Panc1 (cell line): ENCODE measurements at regions not wholly inside any gene's neighbourhood (a gene's known extent, or its start where the extent isn't known, plus 50 kb on each side); places are given as distances from the start of the nearest gene placed in this dataset.

ENCODE experiments used
- ATAC-seq: fragments of 200-7000 bp; cut with Tn5 transposase; 2 replicates; pipeline ENCODE4 v1.9.1; 2020; ENCODE audit warnings: mild to moderate bottlenecking, moderate library complexity
- BruUV-seq: library from RNA; stranded (reverse); fragments of 400-500 nt; replicated peaks from 2 replicates; lab custom pipeline; 2021; lab: Mats Ljungman, UMichigan
- CTCF ChIA-PET: fragments of 300-600 bp; sonication (Branson Sonifier 250); formaldehyde crosslinking; loops from one replicate; lab custom pipeline; 2022; ENCODE audit warnings: antibody characterized with exemption; lab: Charles Lee
- POLR2A ChIA-PET: fragments of 300-600 bp; sonication (Branson Sonifier 250); formaldehyde crosslinking; loops from one replicate; lab custom pipeline; 2022; ENCODE audit warnings: antibody characterized with exemption; lab: Charles Lee
- DNase-seq: peaks from one replicate; pipeline ENCODE4 v3.0.0-alpha.2; 2010; ENCODE audit warnings: low read depth, low spot score
- H3K27ac ChIP-seq: 2 replicates; pipeline ENCODE4 v1.5.1; 2011; ENCODE audit warnings: mild to moderate bottlenecking, low read length, inconsistent platforms
- H3K27me3 ChIP-seq: fragments of 200-500 bp; sonication (Bioruptor generic); 2 replicates; pipeline ENCODE4 v1.6.0; 2014; ENCODE audit warnings: low read length, inconsistent platforms; ENCODE audit not compliant: control insufficient read depth, insufficient read depth
- H3K36me3 ChIP-seq: fragments of 200-500 bp; sonication (Bioruptor generic); 2 replicates; pipeline ENCODE4 v1.5.1; 2014; ENCODE audit warnings: inconsistent platforms, mild to moderate bottlenecking, low read length, moderate library complexity; ENCODE audit not compliant: control insufficient read depth, insufficient read depth
- H3K4me1 ChIP-seq: 2 replicates; pipeline ENCODE4 v1.5.1; 2011; ENCODE audit warnings: inconsistent platforms, mild to moderate bottlenecking, low read length, moderate library complexity; ENCODE audit not compliant: control insufficient read depth, insufficient read depth
- H3K4me3 ChIP-seq, 2 experiments: 2 replicates each; pipeline ENCODE4 v1.5.1; 2011 to 2012; ENCODE audit warnings: low read depth in 2 of 2, low read length in 2 of 2, mild to moderate bottlenecking in 2 of 2, inconsistent platforms in 1 of 2, moderate library complexity in 1 of 2
- H3K9me3 ChIP-seq: fragments of 200-500 bp; sonication (Bioruptor generic); 2 replicates; pipeline ENCODE4 v1.5.1; 2014; ENCODE audit warnings: low read depth, mild to moderate bottlenecking, inconsistent platforms, low read length, moderate library complexity; ENCODE audit not compliant: control insufficient read depth, insufficient read depth
- POLR2AphosphoS5 ChIP-seq: IDR thresholded peaks from 2 replicates; pipeline ENCODE4 v1.6.1; 2012; ENCODE audit warnings: mild to moderate bottlenecking, low read depth, low read length, moderate library complexity
- TCF7L2 ChIP-seq: IDR thresholded peaks from 2 replicates; pipeline ENCODE4 v1.6.1; 2011; ENCODE audit warnings: mild to moderate bottlenecking, low read depth, low read length, inconsistent platforms
- in situ Hi-C: cut with HindIII; loops from 2 replicates; pipeline ENCODE4 v1.10.0; 2016; ENCODE audit warnings: low sequenced_read_pairs, low pct_unique_long_range_greater_than_20kb
- intact Hi-C: fragments of 100-400 bp; cut with micrococcal nuclease; formaldehyde crosslinking; loops from one replicate; pipeline ENCODE4 v1.10.0; 2022; ENCODE audit not compliant: unreplicated experiment
- TF ChIP-seq, protein P1 (sequence below): fragments of 450-650 bp; IDR thresholded peaks from 2 replicates; pipeline ENCODE4 v1.5.1; 2017; ENCODE audit warnings: mild to moderate bottlenecking
- TF ChIP-seq, protein P2 (sequence below), 2 experiments: IDR thresholded peaks; 2 replicates each; pipeline ENCODE4 v1.6.1; 2011 to 2012; ENCODE audit warnings: low read depth in 2 of 2, control low read depth in 1 of 2, low read length in 1 of 2, mild to moderate bottlenecking in 1 of 2, moderate library complexity in 1 of 2; ENCODE audit not compliant: insufficient read depth in 1 of 2

DNA sequence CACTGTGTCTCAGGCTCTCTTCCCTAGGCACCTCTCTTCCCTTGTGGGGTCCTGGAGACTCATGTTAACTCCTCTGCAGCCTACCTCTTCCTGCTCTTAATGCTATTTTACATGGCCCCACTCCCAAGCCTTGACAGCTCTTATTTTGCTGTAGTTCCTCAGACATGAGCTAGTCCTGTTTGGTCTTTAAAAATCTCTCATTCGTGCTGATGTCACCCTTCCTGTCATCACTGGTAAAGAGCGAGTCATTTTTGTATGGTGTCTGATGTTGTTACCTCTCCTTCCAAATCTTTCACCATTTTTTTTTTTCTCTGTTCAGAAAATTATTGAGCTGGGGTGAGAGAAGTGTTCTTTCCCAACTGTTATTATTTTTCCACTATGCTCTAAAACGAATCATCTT lies 84.8 kb upstream of the ZBED5 start:
- H3K9me3 ChIP-seq: no peaks in the 10 kb centered on the region
- DNase-seq (no peak), ATAC-seq (no peak)
- no peak overlapping the region for H3K27ac ChIP-seq
- H3K4me1 ChIP-seq: no peaks in the 10 kb centered on the region
- in situ Hi-C loops: no loop called here
- H3K36me3 ChIP-seq: no peaks in the 10 kb centered on the region
- BruUV-seq: no TSS peak
- TF ChIP-seq, protein P1, sequence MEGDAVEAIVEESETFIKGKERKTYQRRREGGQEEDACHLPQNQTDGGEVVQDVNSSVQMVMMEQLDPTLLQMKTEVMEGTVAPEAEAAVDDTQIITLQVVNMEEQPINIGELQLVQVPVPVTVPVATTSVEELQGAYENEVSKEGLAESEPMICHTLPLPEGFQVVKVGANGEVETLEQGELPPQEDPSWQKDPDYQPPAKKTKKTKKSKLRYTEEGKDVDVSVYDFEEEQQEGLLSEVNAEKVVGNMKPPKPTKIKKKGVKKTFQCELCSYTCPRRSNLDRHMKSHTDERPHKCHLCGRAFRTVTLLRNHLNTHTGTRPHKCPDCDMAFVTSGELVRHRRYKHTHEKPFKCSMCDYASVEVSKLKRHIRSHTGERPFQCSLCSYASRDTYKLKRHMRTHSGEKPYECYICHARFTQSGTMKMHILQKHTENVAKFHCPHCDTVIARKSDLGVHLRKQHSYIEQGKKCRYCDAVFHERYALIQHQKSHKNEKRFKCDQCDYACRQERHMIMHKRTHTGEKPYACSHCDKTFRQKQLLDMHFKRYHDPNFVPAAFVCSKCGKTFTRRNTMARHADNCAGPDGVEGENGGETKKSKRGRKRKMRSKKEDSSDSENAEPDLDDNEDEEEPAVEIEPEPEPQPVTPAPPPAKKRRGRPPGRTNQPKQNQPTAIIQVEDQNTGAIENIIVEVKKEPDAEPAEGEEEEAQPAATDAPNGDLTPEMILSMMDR: no peak
- TF ChIP-seq POLR2AphosphoS5 (no peak), TCF7L2 (no peak)
- TF ChIP-seq, protein P2, sequence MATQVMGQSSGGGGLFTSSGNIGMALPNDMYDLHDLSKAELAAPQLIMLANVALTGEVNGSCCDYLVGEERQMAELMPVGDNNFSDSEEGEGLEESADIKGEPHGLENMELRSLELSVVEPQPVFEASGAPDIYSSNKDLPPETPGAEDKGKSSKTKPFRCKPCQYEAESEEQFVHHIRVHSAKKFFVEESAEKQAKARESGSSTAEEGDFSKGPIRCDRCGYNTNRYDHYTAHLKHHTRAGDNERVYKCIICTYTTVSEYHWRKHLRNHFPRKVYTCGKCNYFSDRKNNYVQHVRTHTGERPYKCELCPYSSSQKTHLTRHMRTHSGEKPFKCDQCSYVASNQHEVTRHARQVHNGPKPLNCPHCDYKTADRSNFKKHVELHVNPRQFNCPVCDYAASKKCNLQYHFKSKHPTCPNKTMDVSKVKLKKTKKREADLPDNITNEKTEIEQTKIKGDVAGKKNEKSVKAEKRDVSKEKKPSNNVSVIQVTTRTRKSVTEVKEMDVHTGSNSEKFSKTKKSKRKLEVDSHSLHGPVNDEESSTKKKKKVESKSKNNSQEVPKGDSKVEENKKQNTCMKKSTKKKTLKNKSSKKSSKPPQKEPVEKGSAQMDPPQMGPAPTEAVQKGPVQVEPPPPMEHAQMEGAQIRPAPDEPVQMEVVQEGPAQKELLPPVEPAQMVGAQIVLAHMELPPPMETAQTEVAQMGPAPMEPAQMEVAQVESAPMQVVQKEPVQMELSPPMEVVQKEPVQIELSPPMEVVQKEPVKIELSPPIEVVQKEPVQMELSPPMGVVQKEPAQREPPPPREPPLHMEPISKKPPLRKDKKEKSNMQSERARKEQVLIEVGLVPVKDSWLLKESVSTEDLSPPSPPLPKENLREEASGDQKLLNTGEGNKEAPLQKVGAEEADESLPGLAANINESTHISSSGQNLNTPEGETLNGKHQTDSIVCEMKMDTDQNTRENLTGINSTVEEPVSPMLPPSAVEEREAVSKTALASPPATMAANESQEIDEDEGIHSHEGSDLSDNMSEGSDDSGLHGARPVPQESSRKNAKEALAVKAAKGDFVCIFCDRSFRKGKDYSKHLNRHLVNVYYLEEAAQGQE (IDR thresholded peaks at IDR 0.05; ENCODE audit: insufficient read depth in 1 of 2, low read depth in 2 of 2, low read length in 1 of 2): no peak
- ChIA-PET POLR2A (interaction anchor here (0.5 kb wide), 1 partner anchor 73 kb away, joined by 4 read pairs; no protein-coding TSS in a partner anchor), CTCF (interaction anchor here (0.6 kb wide), 1 partner anchor 92 kb away, joined by 3 read pairs; no protein-coding TSS in a partner anchor)
- no peak overlapping the region for H3K4me3 ChIP-seq
- H3K27me3 ChIP-seq: no peaks in the 10 kb centered on the region
- intact Hi-C loops: no loop called here

DNA sequence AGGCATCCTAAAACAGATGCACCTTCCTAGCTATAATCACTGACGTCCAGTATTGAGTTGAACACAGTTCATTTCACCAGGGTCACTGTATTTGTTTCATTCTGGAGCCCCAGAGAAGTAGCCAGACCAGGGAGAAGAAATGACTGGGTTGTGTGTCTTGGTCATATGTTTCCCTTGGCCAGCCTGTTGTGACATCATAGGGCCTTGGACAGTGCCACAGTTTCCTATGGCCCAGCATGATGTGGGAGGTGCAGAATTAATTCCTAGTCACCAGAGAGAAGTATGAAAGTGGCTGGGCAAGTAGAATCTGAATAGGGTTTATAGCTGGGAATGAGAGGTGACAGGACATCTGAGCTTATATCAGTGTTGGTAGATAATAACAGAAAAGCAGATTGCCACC lies 84.0 kb upstream of the ZBED5 start:
- no peaks in the 10 kb centered on the region for H3K9me3 ChIP-seq
- H3K4me3 ChIP-seq: no peak overlapping the region
- no peaks in the 10 kb centered on the region for H3K36me3 ChIP-seq
- TF ChIP-seq, protein P2 (IDR thresholded peaks at IDR 0.05; ENCODE audit: insufficient read depth in 1 of 2, low read depth in 2 of 2, low read length in 1 of 2): no peak
- H3K4me1 ChIP-seq: no peaks in the 10 kb centered on the region
- ATAC-seq: no peak
- no peaks in the 10 kb centered on the region for H3K27me3 ChIP-seq
- no peak for DNase-seq
- POLR2A ChIA-PET: interaction anchor here (0.5 kb wide), 1 partner anchor 74 kb away, joined by 4 read pairs; no protein-coding TSS in a partner anchor
- intact Hi-C loops: no loop called here
- in situ Hi-C loops: no loop called here
- no TSS peak for BruUV-seq
- H3K27ac ChIP-seq: no peak overlapping the region
- CTCF ChIA-PET: interaction anchor here (0.6 kb wide), 1 partner anchor 93 kb away, joined by 3 read pairs; no protein-coding TSS in a partner anchor
